Nephron (organoid): ENCODE measurements at regions not wholly inside any gene's neighbourhood (a gene's known extent, or its start where the extent isn't known, plus 50 kb on each side); places are given as distances from the start of the nearest gene placed in this dataset.
"Not testable (repeated sequence)": the region's sequence is repeated elsewhere in the genome, so short reads cannot be mapped to it uniquely, and the experiment has no call there.

Source experiments
- H3K27ac Mint-ChIP-seq, 3 experiments: 2 replicates each; pipeline ENCODE4 v1.8.0; 2020; ENCODE audit warnings: mixed read lengths in 3 of 3, mild to moderate bottlenecking in 2 of 3, moderate library complexity in 1 of 3
- H3K27me3 Mint-ChIP-seq: 2 replicates; pipeline ENCODE4 v1.8.0; 2021; ENCODE audit warnings: low read depth, mild to moderate bottlenecking, moderate library complexity, mixed read lengths
- H3K36me3 Mint-ChIP-seq: 2 replicates; pipeline ENCODE4 v1.8.0; 2020; ENCODE audit warnings: low read depth, mixed read lengths
- H3K4me1 Mint-ChIP-seq: 2 replicates; pipeline ENCODE4 v1.8.0; 2020; ENCODE audit warnings: mixed read lengths
- H3K4me3 Mint-ChIP-seq, 3 experiments: 2 replicates each; pipeline ENCODE4 v1.8.0; 2020; ENCODE audit warnings: mild to moderate bottlenecking in 3 of 3, mixed read lengths in 3 of 3, moderate library complexity in 2 of 3
- H3K9me3 Mint-ChIP-seq: 2 replicates; pipeline ENCODE4 v1.8.0; 2020; ENCODE audit warnings: mixed read lengths
- CTCF ChIP-seq, 3 experiments: fragments of 200-600 bp; sonication (generic); IDR thresholded peaks; one replicate each; pipeline ENCODE4 v1.5.0; 2021; ENCODE audit warnings: antibody characterized with exemption in 3 of 3; ENCODE audit not compliant: unreplicated experiment in 3 of 3

- Mint-ChIP-seq H3K27ac (no peak overlapping the region), H3K9me3 (no peaks in the 10 kb centered on the region), H3K4me3 (no peak overlapping the region), H3K36me3 (no peaks in the 10 kb centered on the region), H3K4me1 (no peaks in the 10 kb centered on the region), H3K27me3 (no peaks in the 10 kb centered on the region)
- no peak for TF ChIP-seq CTCF (IDR thresholded peaks at IDR 0.05; ENCODE audit: unreplicated experiment in 3 of 3)
Measured at GRCh38 chr21:20167059-20167458, 831.1 kb upstream of the NCAM2 start.

DNA sequence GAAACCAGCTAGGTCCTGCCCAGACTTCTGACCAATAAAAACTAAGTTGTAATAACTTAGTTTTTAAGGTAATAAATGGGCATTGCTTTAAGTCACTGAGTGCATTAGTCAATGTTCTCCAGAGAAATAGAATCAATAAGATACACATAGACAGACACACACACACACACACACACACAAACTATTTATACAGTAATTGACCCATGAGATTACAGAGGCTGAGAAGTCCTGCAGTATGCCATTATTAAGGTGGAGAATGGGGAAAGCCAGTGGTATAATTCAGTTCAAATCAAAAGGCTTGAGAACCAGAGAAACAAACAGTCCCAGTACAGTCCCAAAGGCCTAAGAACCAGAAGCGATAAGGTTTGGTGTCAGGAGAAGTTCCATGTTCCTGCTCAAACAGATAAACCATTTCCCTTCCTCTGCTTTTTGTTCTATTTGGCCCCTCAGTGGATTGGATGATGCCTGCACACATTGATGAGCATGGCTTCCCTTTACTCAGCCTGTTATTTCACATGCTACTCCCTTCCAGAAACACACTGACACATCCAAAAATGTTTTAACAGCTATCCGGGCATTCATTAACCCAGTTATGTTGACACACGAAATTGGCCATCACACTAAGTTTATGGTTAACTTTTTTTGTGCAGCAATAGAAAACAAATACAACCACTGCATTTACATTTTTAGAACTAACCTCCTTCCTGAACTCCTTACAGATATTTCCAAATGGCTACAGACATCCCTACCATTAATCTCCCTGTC, 828.2 kb upstream of the NCAM2 start:
- TF ChIP-seq CTCF (IDR thresholded peaks at IDR 0.05; ENCODE audit: unreplicated experiment in 3 of 3), result no peak
- H3K36me3 Mint-ChIP-seq, result no peaks in the 10 kb centered on the region
- no peaks in the 10 kb centered on the region for H3K27me3 Mint-ChIP-seq
- no peaks in the 10 kb centered on the region for H3K9me3 Mint-ChIP-seq
- peak overlapping the region in 2 of 3 experiments; percentile 5 to 11 for H3K27ac Mint-ChIP-seq
- peaks cover 8% of the 10 kb centered on the region for H3K4me1 Mint-ChIP-seq
- no peak overlapping the region for H3K4me3 Mint-ChIP-seq

GRCh38 chr21:20186186-20186585, 812.0 kb upstream of the NCAM2 start:
- no peaks in the 10 kb centered on the region for H3K27me3 Mint-ChIP-seq
- no peaks in the 10 kb centered on the region for H3K4me1 Mint-ChIP-seq
- no peak for TF ChIP-seq CTCF (IDR thresholded peaks at IDR 0.05; ENCODE audit: unreplicated experiment in 3 of 3)
- peaks cover 6% of the 10 kb centered on the region for H3K9me3 Mint-ChIP-seq
- H3K27ac Mint-ChIP-seq, result no peak overlapping the region
- H3K36me3 Mint-ChIP-seq, result no peaks in the 10 kb centered on the region
- H3K4me3 Mint-ChIP-seq, result no peak overlapping the region

DNA sequence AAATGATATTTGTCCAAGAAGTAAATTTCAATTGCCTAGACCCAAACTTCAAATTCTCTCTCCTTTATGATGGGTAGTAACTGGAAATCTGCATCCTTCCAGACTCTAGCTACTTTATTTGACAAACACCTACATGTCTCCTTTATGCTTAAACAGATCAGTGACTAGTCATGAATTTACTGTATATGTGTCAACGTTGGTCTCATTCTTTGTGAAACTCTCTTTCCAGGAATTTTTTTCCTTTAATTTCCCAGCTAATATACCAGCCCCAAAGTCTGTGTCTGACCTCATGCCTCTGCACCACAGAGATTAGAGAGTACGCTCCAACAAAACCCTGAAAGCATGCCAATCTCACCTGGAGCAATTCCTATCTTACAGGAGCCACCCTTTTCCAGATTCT, 811.2 kb upstream of the NCAM2 start:
- TF ChIP-seq CTCF (IDR thresholded peaks at IDR 0.05; ENCODE audit: unreplicated experiment in 3 of 3), result no peak
- H3K9me3 Mint-ChIP-seq, result peaks cover 6% of the 10 kb centered on the region

GRCh38 chr21:20201323-20201722, 796.9 kb upstream of the NCAM2 start:
- H3K36me3 Mint-ChIP-seq, H3K4me1 Mint-ChIP-seq, H3K4me3 Mint-ChIP-seq, H3K27me3 Mint-ChIP-seq, H3K27ac Mint-ChIP-seq, H3K9me3 Mint-ChIP-seq: not testable (repeated sequence)

More for the DNA sequence above, 811.2 kb upstream of the NCAM2 start:
- H3K4me3 Mint-ChIP-seq, result no peak overlapping the region
- no peaks in the 10 kb centered on the region for H3K27me3 Mint-ChIP-seq
- H3K27ac Mint-ChIP-seq, result no peak overlapping the region
- H3K4me1 Mint-ChIP-seq, result no peaks in the 10 kb centered on the region
- H3K36me3 Mint-ChIP-seq, result no peaks in the 10 kb centered on the region

GRCh38 chr21:20207335-20207734, 790.9 kb upstream of the NCAM2 start:
- Mint-ChIP-seq H3K27me3 (no peaks in the 10 kb centered on the region), H3K27ac (no peak overlapping the region), H3K9me3 (no peaks in the 10 kb centered on the region), H3K4me3 (no peak overlapping the region), H3K36me3 (no peaks in the 10 kb centered on the region), H3K4me1 (no peaks in the 10 kb centered on the region)
- no peak for TF ChIP-seq CTCF (IDR thresholded peaks at IDR 0.05; ENCODE audit: unreplicated experiment in 3 of 3)
